WERI-Rb-1 (cell line): ENCODE measurements at regions not wholly inside any gene's neighbourhood (a gene's known extent, or its start where the extent isn't known, plus 50 kb on each side); places are given as distances from the start of the nearest gene placed in this dataset.

Experiments
- DNase-seq: peaks from one replicate; pipeline ENCODE4 v3.0.0-alpha.2; 2020
- H3K27ac ChIP-seq: fragments of 250-450 bp; sonication (Bioruptor Pico); 2 replicates; pipeline ENCODE4 v1.5.1; 2020; ENCODE audit warnings: mild to moderate bottlenecking, moderate library complexity
- H3K27me3 ChIP-seq: fragments of 250-450 bp; sonication (Bioruptor Pico); 2 replicates; pipeline ENCODE4 v1.5.1; 2021; ENCODE audit warnings: mild to moderate bottlenecking, low read depth, moderate library complexity; ENCODE audit not compliant: insufficient read depth, severe bottlenecking
- H3K36me3 ChIP-seq: fragments of 250-450 bp; sonication (Bioruptor Pico); 2 replicates; pipeline ENCODE4 v1.5.1; 2020; ENCODE audit warnings: mild to moderate bottlenecking, moderate library complexity
- H3K4me3 ChIP-seq: 2 replicates; pipeline ENCODE4 v1.5.1; 2011; ENCODE audit warnings: low read depth, mild to moderate bottlenecking, control low read depth, low read length
- H3K9me3 ChIP-seq: fragments of 250-450 bp; sonication (Bioruptor Pico); 2 replicates; pipeline ENCODE4 v1.5.1; 2021; ENCODE audit warnings: mild to moderate bottlenecking, moderate library complexity; ENCODE audit not compliant: severe bottlenecking
- TF ChIP-seq, protein P1 (sequence below): IDR thresholded peaks from 2 replicates; pipeline ENCODE4 v1.5.1; 2011; ENCODE audit warnings: low read depth, mild to moderate bottlenecking, control low read depth, inconsistent platforms, low read length

DNA sequence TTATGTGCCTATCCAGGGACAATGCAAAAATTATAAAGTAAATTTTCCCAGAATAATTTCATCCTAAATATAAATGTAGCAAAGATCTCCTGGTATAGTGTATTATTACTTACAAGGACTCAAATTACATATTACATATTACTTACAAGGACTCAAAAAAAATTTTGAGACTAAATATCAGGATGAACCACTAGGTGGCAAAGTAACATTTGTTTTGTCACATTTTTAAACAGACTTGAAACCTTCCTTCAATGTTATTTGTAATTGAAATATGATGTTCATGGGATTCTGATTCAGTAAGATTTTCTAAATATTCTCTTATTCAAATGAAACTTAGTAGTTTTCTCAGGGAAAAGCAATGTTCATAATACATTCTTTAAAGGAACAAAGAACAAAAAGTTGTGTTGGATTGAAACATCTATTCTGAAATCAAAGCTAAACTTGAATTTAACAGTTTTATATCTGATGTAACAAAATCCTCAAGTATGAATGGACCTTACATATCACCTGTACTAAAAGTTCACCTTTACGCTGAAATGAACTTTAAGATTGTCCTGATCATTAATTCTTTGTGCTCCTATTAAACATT is 74.3 kb upstream of the GNAI1 start:
- Histone ChIP-seq H3K27ac (no peak overlapping the region), H3K36me3 (no peaks in the 10 kb centered on the region), H3K4me3 (no peak overlapping the region), H3K9me3 (no peaks in the 10 kb centered on the region), H3K27me3 (no peaks in the 10 kb centered on the region)
- TF ChIP-seq, protein P1, sequence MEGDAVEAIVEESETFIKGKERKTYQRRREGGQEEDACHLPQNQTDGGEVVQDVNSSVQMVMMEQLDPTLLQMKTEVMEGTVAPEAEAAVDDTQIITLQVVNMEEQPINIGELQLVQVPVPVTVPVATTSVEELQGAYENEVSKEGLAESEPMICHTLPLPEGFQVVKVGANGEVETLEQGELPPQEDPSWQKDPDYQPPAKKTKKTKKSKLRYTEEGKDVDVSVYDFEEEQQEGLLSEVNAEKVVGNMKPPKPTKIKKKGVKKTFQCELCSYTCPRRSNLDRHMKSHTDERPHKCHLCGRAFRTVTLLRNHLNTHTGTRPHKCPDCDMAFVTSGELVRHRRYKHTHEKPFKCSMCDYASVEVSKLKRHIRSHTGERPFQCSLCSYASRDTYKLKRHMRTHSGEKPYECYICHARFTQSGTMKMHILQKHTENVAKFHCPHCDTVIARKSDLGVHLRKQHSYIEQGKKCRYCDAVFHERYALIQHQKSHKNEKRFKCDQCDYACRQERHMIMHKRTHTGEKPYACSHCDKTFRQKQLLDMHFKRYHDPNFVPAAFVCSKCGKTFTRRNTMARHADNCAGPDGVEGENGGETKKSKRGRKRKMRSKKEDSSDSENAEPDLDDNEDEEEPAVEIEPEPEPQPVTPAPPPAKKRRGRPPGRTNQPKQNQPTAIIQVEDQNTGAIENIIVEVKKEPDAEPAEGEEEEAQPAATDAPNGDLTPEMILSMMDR = no peak
- no peak for DNase-seq

DNA sequence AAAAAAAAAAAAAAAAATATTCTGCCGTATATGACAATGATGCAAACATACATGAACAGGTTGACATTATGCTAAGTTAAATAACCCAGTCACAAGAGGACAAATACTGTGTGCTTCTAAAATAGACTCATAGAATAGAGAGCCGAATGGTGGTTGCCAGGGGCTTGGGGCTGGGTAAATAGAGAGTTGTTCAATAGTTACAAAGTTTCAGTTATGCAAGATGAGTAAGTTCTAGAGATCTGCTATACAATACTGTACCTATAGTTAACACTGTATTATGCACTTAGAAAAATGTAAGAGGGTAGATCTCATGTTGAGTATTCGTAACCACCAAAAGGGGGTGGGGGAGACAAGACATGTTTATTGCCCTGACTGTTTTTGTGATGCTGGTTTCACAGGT is 77.1 kb upstream of the GNAI1 start:
- Histone ChIP-seq H3K9me3 (no peaks in the 10 kb centered on the region), H3K36me3 (no peaks in the 10 kb centered on the region), H3K27me3 (no peaks in the 10 kb centered on the region), H3K4me3 (no peak overlapping the region), H3K27ac (no peak overlapping the region)
- TF ChIP-seq, protein P1 = no peak
- no peak for DNase-seq

GRCh38 chr7:80054356-80054755 is 80.3 kb upstream of the GNAI1 start:
- no peak for DNase-seq
- TF ChIP-seq, protein P1 = no peak
- Histone ChIP-seq H3K4me3 (no peak overlapping the region), H3K9me3 (no peaks in the 10 kb centered on the region), H3K27ac (no peak overlapping the region), H3K36me3 (no peaks in the 10 kb centered on the region), H3K27me3 (no peaks in the 10 kb centered on the region)

DNA sequence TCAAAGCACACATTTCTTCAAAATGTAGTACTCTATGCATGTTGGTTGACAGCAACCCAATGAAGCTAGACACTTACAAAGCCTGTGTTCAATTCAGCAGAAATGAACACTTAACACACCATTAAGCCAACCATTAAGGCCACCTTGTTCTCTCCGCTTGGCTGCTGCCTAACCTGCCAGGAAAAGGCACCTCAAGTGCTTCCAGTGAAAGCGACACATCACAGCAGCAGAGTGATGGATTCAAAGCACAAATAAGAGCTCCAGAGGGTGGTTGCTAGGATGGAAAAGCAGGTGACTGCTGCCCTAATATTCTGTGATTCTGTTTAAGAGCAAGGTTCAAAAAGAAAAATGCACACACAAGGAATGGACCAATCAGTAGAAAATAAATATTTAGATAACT is 81.5 kb upstream of the GNAI1 start:
- TF ChIP-seq, protein P1 = no peak
- Histone ChIP-seq H3K4me3 (no peak overlapping the region), H3K36me3 (no peaks in the 10 kb centered on the region), H3K9me3 (no peaks in the 10 kb centered on the region), H3K27me3 (no peaks in the 10 kb centered on the region), H3K27ac (no peak overlapping the region)
- no peak for DNase-seq

DNA sequence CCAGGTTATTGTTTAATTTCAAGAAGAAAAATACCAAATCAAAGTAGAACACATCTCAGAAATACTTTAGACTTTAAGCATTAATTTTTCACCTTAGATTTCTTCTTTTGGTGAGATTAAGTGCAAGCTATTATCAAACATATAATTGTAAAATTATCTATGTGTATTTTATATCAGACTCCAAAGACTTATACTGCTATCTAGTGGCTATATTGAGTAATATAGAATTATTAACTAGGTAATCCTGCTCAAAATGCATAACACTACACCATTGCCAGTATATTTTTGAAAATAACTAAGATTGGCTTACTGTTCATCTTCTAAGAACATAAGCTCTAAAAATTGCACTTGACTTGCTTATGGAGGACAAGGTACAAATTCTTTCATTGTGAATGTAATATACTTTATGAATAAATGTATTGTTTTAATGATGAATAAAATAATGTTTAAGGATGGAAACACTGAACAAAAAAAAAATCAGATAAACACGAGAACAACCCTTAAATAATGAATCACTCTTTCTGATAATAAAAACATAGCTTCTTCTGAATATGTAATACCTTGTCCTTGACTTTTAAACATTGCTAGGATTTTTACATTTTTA is 86.7 kb upstream of the GNAI1 start:
- no peak overlapping the region for H3K27ac ChIP-seq
- H3K4me3 ChIP-seq = no peak overlapping the region
- DNase-seq = no peak
- H3K27me3 ChIP-seq = no peaks in the 10 kb centered on the region
- H3K9me3 ChIP-seq = peaks cover 6% of the 10 kb centered on the region
- TF ChIP-seq, protein P1 = no peak
- H3K36me3 ChIP-seq = no peaks in the 10 kb centered on the region

DNA sequence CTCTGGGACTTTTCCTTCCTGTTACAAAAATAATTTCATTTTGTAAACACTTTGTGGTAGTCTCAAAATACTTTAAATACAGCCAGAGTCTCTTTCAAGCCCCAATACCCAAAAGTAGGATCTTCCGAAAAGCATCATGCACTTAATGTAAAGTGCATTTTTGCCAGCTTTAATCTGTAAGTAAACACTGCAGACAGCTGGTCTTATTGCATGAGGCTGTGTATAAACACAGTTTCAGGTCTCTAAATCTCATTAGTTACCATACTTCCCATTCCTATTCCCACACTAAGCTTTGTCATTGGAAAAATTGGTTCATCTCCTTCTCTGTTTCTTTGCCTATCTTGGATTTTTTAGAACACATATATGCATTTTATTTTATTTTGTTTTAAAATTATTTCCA is 87.6 kb upstream of the GNAI1 start:
- DNase-seq = no peak

More for the DNA sequence above, 87.6 kb upstream of the GNAI1 start:
- TF ChIP-seq, protein P1 = no peak
- Histone ChIP-seq H3K27ac (no peak overlapping the region), H3K4me3 (no peak overlapping the region), H3K27me3 (no peaks in the 10 kb centered on the region), H3K36me3 (no peaks in the 10 kb centered on the region), H3K9me3 (peaks cover 6% of the 10 kb centered on the region)
